ENCODE measurements at regions not wholly inside any gene's neighbourhood (a gene's known extent, or its start where the extent isn't known, plus 50 kb on each side); places are given as distances from the start of the nearest gene placed in this dataset.

- peak; percentile 89 for DNase-seq
- H3K4me3 ChIP-seq: no peak overlapping the region
- no peaks in the 10 kb centered on the region for H3K36me3 ChIP-seq
- no peaks in the 10 kb centered on the region for H3K9me3 ChIP-seq
- H3K27me3 ChIP-seq: no peaks in the 10 kb centered on the region
- TF ChIP-seq CTCF (IDR thresholded peaks at IDR 0.05): no peak
- intact Hi-C loops (cut with DNase I; ENCODE audit: low total_unique reads): loop anchor here (2.0 kb wide), 1 partner anchor 29 kb away; no protein-coding TSS in a partner anchor
- peaks cover 0 to 62% (median 44%) of the 10 kb centered on the region in 4 donors for H3K4me1 ChIP-seq
- H3K27ac ChIP-seq: peak overlapping the region; percentile 62 to 64
Observed at GRCh38 chr3:40971191-40972168, 227.8 kb upstream of the CTNNB1 start.

GRCh38 chr3:40972350-40972749, 227.0 kb upstream of the CTNNB1 start:
- Histone ChIP-seq H3K4me1 (peaks cover 0 to 62% (median 44%) of the 10 kb centered on the region in 4 donors), H3K27me3 (no peaks in the 10 kb centered on the region), H3K9me3 (no peaks in the 10 kb centered on the region), H3K36me3 (no peaks in the 10 kb centered on the region), H3K27ac (peak overlapping the region; percentile 62 to 64), H3K4me3 (no peak overlapping the region)
- intact Hi-C loops (cut with DNase I; ENCODE audit: low total_unique reads): no loop called here
- no peak for DNase-seq
- no peak for TF ChIP-seq CTCF (IDR thresholded peaks at IDR 0.05)

GRCh38 chr3:40973141-40973540, 226.2 kb upstream of the CTNNB1 start:
- Histone ChIP-seq H3K36me3 (no peaks in the 10 kb centered on the region), H3K9me3 (no peaks in the 10 kb centered on the region), H3K4me1 (peaks cover 0 to 62% (median 44%) of the 10 kb centered on the region in 4 donors), H3K4me3 (no peak overlapping the region), H3K27ac (peak overlapping the region; percentile 62 to 64), H3K27me3 (no peaks in the 10 kb centered on the region)
- TF ChIP-seq CTCF (IDR thresholded peaks at IDR 0.05): no peak
- no peak for DNase-seq
- intact Hi-C loops (cut with DNase I; ENCODE audit: low total_unique reads): no loop called here

GRCh38 chr3:40975711-40976121, 223.6 kb upstream of the CTNNB1 start:
- intact Hi-C loops (cut with DNase I; ENCODE audit: low total_unique reads): no loop called here
- no peak for TF ChIP-seq CTCF (IDR thresholded peaks at IDR 0.05)
- Histone ChIP-seq H3K4me1 (peaks cover 0 to 56% (median 39%) of the 10 kb centered on the region in 4 donors), H3K4me3 (no peak overlapping the region), H3K27ac (peak overlapping the region; percentile 51 to 59), H3K9me3 (no peaks in the 10 kb centered on the region), H3K36me3 (no peaks in the 10 kb centered on the region), H3K27me3 (no peaks in the 10 kb centered on the region)
- DNase-seq: no peak

GRCh38 chr3:40976241-40976640, 223.1 kb upstream of the CTNNB1 start:
- H3K27ac ChIP-seq: peak overlapping the region in 1 of 2 donors; percentile 51
- no peaks in the 10 kb centered on the region for H3K36me3 ChIP-seq
- intact Hi-C loops (cut with DNase I; ENCODE audit: low total_unique reads): no loop called here

More at GRCh38 chr3:40976241-40976640, 223.1 kb upstream of the CTNNB1 start:
- no peak for TF ChIP-seq CTCF (IDR thresholded peaks at IDR 0.05)
- no peaks in the 10 kb centered on the region for H3K9me3 ChIP-seq
- DNase-seq: no peak
- peaks cover 0 to 51% (median 33%) of the 10 kb centered on the region in 4 donors for H3K4me1 ChIP-seq
- H3K4me3 ChIP-seq: no peak overlapping the region
- no peaks in the 10 kb centered on the region for H3K27me3 ChIP-seq
